ENCODE measurements at regions not wholly inside any gene's neighbourhood (a gene's known extent, or its start where the extent isn't known, plus 50 kb on each side); places are given as distances from the start of the nearest gene placed in this dataset.
"Not testable (repeated sequence)": the region's sequence is repeated elsewhere in the genome, so short reads cannot be mapped to it uniquely, and the experiment has no call there.

DNA sequence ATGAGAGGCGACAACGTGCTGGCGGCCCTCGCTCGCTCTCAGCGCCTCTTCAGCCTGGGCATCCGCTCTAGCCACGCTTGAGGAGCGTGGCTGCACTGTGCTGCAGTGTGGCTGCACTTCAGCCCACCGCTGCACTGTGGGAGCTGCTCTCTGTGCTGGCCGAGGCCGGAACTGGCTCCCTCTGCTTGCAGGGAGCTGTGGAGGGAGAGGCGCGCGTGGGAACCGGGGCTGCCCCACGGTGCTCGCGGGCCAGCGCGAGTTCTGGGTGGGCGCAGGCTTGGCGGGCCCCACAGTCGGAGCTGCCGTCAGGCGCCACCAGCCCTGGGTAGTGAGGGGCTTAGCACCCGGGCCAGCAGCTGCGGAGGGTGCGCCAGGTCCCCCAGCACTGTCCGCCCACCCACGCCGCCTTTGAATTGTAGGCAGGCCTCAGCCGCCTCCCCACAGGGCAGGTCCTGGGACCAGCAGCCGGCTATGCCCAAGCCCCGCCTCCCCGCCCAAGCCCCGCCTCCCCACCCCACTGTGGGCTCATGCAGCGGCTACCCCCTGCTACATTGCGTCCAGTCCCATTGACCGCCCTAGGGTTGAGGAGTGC, 974.2 kb downstream of the FSCB start:
- no peak for DNase-seq

GRCh38 chr14:43528321-43528720, 978.8 kb downstream of the FSCB start:
- DNase-seq, result no peak

DNA sequence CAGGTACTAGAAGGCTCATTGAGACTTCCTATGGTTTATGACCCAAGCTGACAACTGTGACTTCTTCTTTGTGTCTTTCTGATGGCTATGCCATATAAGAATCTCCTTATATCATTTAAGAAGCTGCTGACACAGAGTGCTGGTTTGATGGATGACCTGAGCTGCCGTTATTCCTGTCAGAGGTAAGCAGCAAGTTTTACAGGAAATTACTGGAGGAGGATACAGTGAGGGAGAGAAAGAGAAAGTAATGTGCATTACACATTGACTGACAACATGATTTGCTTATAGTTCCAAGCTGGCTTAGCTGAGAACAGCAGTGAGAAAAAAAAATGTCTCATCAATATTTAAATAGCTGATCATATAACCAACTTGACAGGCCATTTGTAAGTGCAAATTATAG, 981.4 kb downstream of the FSCB start:
- no peak for DNase-seq

- DNase-seq, result no peak
Measured at GRCh38 chr14:43522901-43523300, 984.2 kb downstream of the FSCB start.

- DNase-seq, result no peak
Measured at GRCh38 chr14:43522191-43522590, 984.9 kb downstream of the FSCB start.

DNA sequence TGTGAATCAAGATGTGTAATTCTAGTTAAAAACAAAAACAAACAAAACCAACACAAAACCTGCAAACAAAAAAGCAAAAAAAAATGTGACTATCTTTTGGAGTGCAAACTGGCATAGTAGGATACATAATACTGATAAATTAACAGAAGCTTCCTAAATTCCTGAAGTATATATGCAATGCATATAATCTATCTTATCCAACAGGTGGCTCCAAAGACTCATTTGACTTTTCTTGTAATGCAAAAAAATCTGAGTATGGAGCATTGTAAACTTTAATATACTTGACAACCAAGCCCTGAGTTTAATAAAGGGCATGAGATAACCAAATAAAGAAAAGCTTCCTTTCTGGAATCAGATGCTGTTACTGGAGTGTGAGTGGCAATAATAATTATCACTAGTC, 1003.6 kb downstream of the FSCB start:
- no peak for DNase-seq

GRCh38 chr14:43492359-43492758, 1014.7 kb downstream of the FSCB start:
- DNase-seq, result not testable (repeated sequence)

DNA sequence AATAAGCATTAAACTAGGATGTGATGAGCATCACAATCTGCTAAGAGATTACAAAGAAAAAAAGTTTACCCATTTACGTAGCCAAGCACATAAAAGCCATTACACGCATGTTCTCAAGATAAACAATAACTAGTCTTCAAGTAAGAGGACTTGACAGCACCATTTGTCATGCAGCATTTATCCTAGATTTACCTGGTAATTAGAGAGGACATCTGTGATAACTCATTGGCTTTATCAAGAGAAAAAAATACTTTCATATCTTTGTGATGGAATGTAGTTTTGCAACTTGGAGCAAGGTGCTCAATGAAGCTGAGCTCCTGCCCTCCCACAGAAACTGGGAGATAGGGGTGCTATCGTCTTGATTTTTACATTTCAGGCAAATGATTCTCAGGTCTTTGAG, 1023.7 kb downstream of the FSCB start:
- no peak for DNase-seq

DNA sequence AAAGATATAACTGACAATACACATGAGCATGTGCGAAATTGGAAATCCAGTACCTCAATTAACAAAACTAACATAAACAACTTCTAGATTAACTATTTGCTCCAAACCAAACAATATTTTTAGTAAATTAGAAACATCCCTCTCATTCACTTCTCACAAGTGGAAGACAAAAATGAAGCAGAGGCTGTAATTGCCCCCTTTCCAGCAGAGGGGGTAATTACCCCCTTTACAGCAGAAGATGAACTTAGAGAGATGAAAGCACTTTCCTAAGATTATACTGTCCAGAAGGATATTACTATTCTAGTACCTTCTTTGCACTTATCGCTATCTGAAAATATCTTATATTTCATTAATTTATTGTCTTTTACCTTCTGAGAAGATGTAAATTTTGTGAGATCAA, 1025.2 kb downstream of the FSCB start:
- DNase-seq, result no peak

DNA sequence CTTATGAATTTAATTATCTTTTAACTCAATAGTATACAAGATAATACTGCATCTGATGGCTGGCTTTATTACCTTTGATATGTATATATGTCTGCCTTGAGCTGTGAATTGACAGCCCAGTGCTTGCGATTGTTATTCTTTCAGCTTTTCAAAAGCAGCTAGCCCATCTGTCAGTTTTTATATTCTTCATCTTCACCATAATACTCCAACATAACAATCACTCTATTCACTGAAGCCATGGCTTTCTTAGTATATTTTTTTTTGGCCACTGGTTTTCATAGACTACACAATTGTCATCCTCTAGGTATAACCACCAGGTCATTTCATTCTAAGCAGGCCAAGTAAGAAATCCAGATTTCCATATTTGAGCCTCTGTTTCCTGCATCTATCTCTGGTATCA, 1026.1 kb downstream of the FSCB start:
- DNase-seq, result no peak

DNA sequence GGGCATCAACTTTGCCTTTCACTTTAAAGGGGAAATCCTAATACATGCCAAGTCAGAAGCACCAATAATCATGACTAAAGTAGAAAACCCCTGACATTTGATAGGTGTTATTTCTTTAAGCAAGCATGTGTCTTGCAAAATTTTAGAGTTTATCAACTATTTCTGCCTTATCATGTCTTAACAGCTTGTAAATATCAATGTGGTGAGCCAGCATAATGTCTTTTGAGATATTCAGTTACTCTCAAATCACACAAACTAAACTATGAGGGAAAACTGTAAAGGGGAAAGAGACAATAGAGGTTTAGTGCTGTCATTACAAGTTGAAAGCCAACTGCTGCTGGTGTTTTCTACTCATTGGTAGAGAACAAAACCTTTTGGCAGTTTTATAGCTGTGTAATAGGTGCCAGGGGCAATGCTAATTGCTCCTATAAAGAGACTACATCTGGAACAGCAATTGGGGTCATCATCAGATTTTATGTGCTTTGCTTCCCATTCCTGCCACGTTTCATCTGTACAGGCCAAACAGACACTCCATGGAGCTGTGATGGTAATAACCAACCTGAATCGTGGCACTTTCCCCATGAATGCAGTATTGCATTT, 1027.4 kb downstream of the FSCB start:
- no peak for DNase-seq

DNA sequence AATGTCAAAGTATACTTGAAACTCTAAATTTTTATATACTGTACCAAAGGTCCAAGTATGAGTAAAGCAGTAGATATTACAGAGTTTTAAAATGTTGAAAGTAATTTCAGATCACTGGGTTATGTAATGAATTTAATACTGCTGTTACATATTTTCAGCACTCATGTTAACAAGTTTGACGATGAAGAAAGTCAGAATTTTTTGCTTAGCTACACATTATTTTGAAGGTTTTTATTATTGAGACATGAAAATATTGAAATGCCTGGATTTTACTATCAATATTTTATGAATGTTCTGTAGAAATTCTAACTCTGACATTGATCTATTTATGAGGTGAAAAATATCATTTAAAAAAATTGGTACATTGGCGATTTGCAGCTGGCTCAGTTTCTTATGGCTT, 1030.3 kb downstream of the FSCB start:
- DNase-seq, result no peak

GRCh38 chr14:43475757-43476156, 1031.3 kb downstream of the FSCB start:
- no peak for DNase-seq

DNA sequence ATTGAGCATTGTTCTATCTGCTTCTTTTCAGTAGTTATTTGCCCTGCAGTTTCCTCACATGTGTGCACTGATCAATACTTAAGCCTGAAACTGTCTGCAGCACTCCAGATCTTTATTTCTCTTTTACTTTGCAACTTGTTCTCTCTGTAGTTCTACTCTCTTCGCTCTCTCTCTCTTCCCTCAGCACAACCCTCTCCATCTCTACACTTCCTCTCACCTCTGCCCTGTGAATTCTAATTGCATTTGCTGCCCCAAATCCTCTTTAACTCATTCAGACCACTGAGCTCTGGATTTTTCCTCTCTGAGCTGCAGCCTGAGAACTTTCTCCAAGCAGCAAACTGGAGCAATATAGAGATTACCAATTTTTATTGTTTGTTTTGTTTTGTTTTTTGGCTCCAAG, 1035.5 kb downstream of the FSCB start:
- DNase-seq, result no peak

DNA sequence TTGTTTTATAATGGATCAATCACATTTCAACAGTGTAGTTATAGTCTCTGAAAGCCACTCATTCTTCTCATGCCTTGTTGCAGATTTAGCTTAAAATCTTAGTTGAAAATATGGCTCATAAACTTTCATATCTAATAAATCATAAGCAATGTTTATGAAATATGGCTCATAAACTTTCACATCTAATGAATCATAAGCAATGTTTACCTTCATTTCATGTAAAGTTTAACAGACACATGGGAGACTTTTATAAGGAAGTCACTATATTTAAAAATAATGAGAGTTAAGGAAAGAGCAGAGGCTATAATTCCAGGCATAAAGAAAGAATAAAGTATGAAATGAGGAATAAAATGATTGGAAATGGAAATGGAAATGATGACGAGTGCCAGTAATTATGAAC, 1042.1 kb downstream of the FSCB start:
- no peak for DNase-seq

DNA sequence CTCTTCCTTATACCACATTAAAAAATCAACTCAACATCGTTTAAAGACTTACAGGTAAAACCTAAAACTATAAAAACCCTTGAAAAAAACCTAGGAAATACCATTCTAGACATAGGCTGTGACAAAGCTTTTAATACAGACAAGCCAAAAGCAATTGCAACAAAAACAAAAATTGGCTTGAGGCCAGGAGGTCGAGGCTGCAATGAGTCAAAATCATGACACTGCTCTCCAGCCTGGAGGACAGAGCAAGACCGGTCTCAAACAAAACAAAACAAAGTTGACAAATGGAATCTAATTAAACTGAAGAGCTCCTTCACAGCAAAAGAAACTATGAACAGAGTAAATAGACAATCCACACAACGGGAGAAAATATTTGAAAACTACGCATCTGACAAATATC, 1057.8 kb downstream of the FSCB start:
- no peak for DNase-seq

DNA sequence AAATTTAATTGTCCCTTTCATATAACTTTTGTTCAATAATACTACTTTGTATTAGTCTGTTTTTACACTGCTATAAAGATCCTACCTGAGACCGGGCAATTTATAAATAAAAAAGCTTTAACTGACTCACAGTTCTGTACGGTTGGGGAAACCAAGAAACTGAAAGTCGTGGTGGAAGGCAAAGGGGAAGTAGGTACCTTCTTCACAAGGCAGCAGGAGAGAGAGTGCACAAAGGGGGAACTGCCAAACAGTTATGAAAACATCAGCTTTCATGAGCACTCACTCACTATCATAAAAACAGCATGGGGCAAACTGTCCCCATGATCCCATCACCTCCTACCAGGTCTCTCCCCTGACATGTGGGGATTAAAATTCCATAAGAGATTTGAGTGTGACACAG, 1069.0 kb downstream of the FSCB start:
- DNase-seq, result no peak

GRCh38 chr14:43418324-43418723, 1088.8 kb downstream of the FSCB start:
- no peak for DNase-seq

DNA sequence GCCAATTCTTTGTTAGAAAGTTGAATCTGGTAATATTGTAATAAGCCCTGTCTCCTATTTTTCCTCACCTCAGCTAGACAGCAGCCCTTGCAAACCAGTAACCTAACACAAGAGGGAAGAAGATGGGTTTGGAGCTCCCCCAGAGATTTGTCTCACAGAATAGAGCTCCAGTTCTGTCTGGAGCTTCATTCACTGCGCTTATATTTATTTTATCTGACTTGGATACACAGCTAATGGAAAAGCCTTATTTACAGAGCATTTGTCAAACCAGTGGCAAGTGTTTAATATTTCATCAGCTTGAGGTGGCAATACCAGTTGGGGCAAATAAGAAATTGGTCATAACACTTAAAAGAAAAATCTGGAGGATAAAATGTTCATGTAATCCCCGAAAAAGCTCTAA, 1094.0 kb downstream of the FSCB start:
- no peak for DNase-seq

GRCh38 chr14:43411841-43412240, 1095.2 kb downstream of the FSCB start:
- no peak for DNase-seq

GRCh38 chr14:43410631-43411030, 1096.5 kb downstream of the FSCB start:
- DNase-seq, result no peak

- DNase-seq, result no peak
Measured at GRCh38 chr14:43408472-43408871, 1098.6 kb downstream of the FSCB start.

- no peak for DNase-seq
Measured at GRCh38 chr14:43407706-43408105, 1099.4 kb downstream of the FSCB start.

GRCh38 chr14:43406931-43407330, 1100.2 kb downstream of the FSCB start:
- DNase-seq, result no peak

- no peak for DNase-seq
Measured at GRCh38 chr14:43399289-43399688, 1107.8 kb downstream of the FSCB start.

- DNase-seq, result not testable (repeated sequence)
Measured at GRCh38 chr14:43370565-43370896, 1136.6 kb downstream of the FSCB start.

Measured in stimulated activated CD4-positive, alpha-beta T cell treated with anti-CD3 and anti-CD28 coated beads, Interleukin-4, amount 100 ng/mL, for 4 hours (primary cell).